ENCODE measurements at regions not wholly inside any gene's neighbourhood (a gene's known extent, or its start where the extent isn't known, plus 50 kb on each side); places are given as distances from the start of the nearest gene placed in this dataset.

- H3K4me1 ChIP-seq (replicated peaks; ENCODE audit: insufficient read depth) = no peaks in the 10 kb centered on the region
- no peaks in the 10 kb centered on the region for H3K9me2 ChIP-seq (ENCODE audit: insufficient read depth)
- H3K27ac ChIP-seq = no peak overlapping the region
- DNase-seq = no peak
- no peaks in the 10 kb centered on the region for H3K36me3 ChIP-seq (ENCODE audit: low read depth)
- ChIA-PET POLR2A (ENCODE audit: unreplicated experiment) (no interaction called here), CTCF (no interaction called here)
- intact Hi-C loops (cut with micrococcal nuclease; ENCODE audit: unreplicated experiment) = no loop called here
- H2AFZ ChIP-seq = no peak overlapping the region
- no peaks in the 10 kb centered on the region for H3K9me3 ChIP-seq (ENCODE audit: insufficient read depth, low read depth)
- no peaks in the 10 kb centered on the region for H3K27me3 ChIP-seq (ENCODE audit: insufficient read depth, low read depth)
- no TSS peak for BruUV-seq (replicated peaks)
- H3K4me3 ChIP-seq = no peak overlapping the region
- H3F3A ChIP-seq (ENCODE audit: insufficient read depth, low read depth) = no peaks in the 10 kb centered on the region
- TF ChIP-seq CTCF (conservative IDR thresholded peaks at IDR 0.05) (no peak), EZH2 (IDR thresholded peaks at IDR 0.05; ENCODE audit: low read depth) (no peak)
- H3K4me2 ChIP-seq = no peak overlapping the region
- no peaks in the 10 kb centered on the region for H4K20me1 ChIP-seq (ENCODE audit: insufficient read depth)
- no peaks in the 10 kb centered on the region for H3K79me2 ChIP-seq (ENCODE audit: low read depth)
Observed at GRCh38 chr10:10327934-10328333, 689.7 kb upstream of the CELF2 start.

GRCh38 chr10:10330418-10330817 is 687.3 kb upstream of the CELF2 start:
- Histone ChIP-seq H3K36me3 (ENCODE audit: low read depth) (no peaks in the 10 kb centered on the region), H2AFZ (no peak overlapping the region), H3K27ac (no peak overlapping the region), H3K27me3 (ENCODE audit: insufficient read depth, low read depth) (no peaks in the 10 kb centered on the region), H3K4me2 (no peak overlapping the region), H4K20me1 (ENCODE audit: insufficient read depth) (no peaks in the 10 kb centered on the region), H3K4me1 (replicated peaks; ENCODE audit: insufficient read depth) (no peaks in the 10 kb centered on the region), H3K9me2 (ENCODE audit: insufficient read depth) (no peaks in the 10 kb centered on the region), H3K4me3 (no peak overlapping the region), H3K79me2 (ENCODE audit: low read depth) (no peaks in the 10 kb centered on the region), H3K9me3 (ENCODE audit: insufficient read depth, low read depth) (no peaks in the 10 kb centered on the region), H3F3A (ENCODE audit: insufficient read depth, low read depth) (no peaks in the 10 kb centered on the region)
- no peak for DNase-seq
- TF ChIP-seq EZH2 (IDR thresholded peaks at IDR 0.05; ENCODE audit: low read depth) (no peak), CTCF (conservative IDR thresholded peaks at IDR 0.05) (no peak)
- CTCF ChIA-PET = no interaction called here
- POLR2A ChIA-PET (ENCODE audit: unreplicated experiment) = no interaction called here
- intact Hi-C loops (cut with micrococcal nuclease; ENCODE audit: unreplicated experiment) = no loop called here
- BruUV-seq (replicated peaks) = no TSS peak

- no peak overlapping the region for H2AFZ ChIP-seq
- H3K4me2 ChIP-seq = no peak overlapping the region
- ChIA-PET POLR2A (ENCODE audit: unreplicated experiment) (no interaction called here), CTCF (no interaction called here)
- no peaks in the 10 kb centered on the region for H3K9me2 ChIP-seq (ENCODE audit: insufficient read depth)
- BruUV-seq (replicated peaks) = no TSS peak
- DNase-seq = no peak
- TF ChIP-seq EZH2 (IDR thresholded peaks at IDR 0.05; ENCODE audit: low read depth) = no peak
- no peak for TF ChIP-seq CTCF (conservative IDR thresholded peaks at IDR 0.05)
- H3F3A ChIP-seq (ENCODE audit: insufficient read depth, low read depth) = no peaks in the 10 kb centered on the region
- no peaks in the 10 kb centered on the region for H3K79me2 ChIP-seq (ENCODE audit: low read depth)
- H3K27me3 ChIP-seq (ENCODE audit: insufficient read depth, low read depth) = no peaks in the 10 kb centered on the region
- intact Hi-C loops (cut with micrococcal nuclease; ENCODE audit: unreplicated experiment) = no loop called here
- no peaks in the 10 kb centered on the region for H3K4me1 ChIP-seq (replicated peaks; ENCODE audit: insufficient read depth)
- no peaks in the 10 kb centered on the region for H4K20me1 ChIP-seq (ENCODE audit: insufficient read depth)
- H3K4me3 ChIP-seq = no peak overlapping the region
- H3K9me3 ChIP-seq (ENCODE audit: insufficient read depth, low read depth) = no peaks in the 10 kb centered on the region
- no peaks in the 10 kb centered on the region for H3K36me3 ChIP-seq (ENCODE audit: low read depth)
- no peak overlapping the region for H3K27ac ChIP-seq
Observed at GRCh38 chr10:10332786-10333185, 684.9 kb upstream of the CELF2 start.
